Peyer's patch (tissue), 4 donors: ENCODE measurements at regions not wholly inside any gene's neighbourhood (a gene's known extent, or its start where the extent isn't known, plus 50 kb on each side); places are given as distances from the start of the nearest gene placed in this dataset.

Source experiments
- CTCF ChIP-seq, 6 experiments: fragments of 450-650 bp in 4 of 6; fragments of 200-600 bp in 2 of 6; sonication (generic) in 1 of 6; IDR thresholded peaks; one replicate each; pipeline ENCODE4 v1.5.1; 2017 to 2019; ENCODE audit warnings: antibody characterized with exemption in 6 of 6, mild to moderate bottlenecking in 3 of 6, moderate library complexity in 1 of 6
- POLR2A ChIP-seq, 2 donors: fragments of 450-650 bp; IDR thresholded peaks; one replicate each; pipeline ENCODE4 v1.5.1; 2017; ENCODE audit warnings: antibody characterized with exemption in 2 of 2, mild to moderate bottlenecking in 2 of 2, moderate library complexity in 2 of 2

- no peak for TF ChIP-seq CTCF (IDR thresholded peaks at IDR 0.05)
- TF ChIP-seq POLR2A (IDR thresholded peaks at IDR 0.05) = no peak
These were observed 826.1 kb downstream of the STPG2 start for GRCh38 chr4:97317201-97317600.
